ENCODE measurements at regions not wholly inside any gene's neighbourhood (a gene's known extent, or its start where the extent isn't known, plus 50 kb on each side); places are given as distances from the start of the nearest gene placed in this dataset.

- TF ChIP-seq CTCF (IDR thresholded peaks at IDR 0.05) (no peak), POLR2AphosphoS5 (IDR thresholded peaks at IDR 0.05; ENCODE audit: low read depth, low read length) (no peak), REST (IDR thresholded peaks at IDR 0.05; ENCODE audit: insufficient read depth in 1 of 2, low read depth in 2 of 2, low read length in 1 of 2) (no peak)
Observed at GRCh38 chr2:5766056-5766455, 73.9 kb downstream of the SOX11 start.
